AG09309 (cell line): ENCODE measurements at regions not wholly inside any gene's neighbourhood (a gene's known extent, or its start where the extent isn't known, plus 50 kb on each side); places are given as distances from the start of the nearest gene placed in this dataset.

ENCODE experiments used
- DNase-seq: peaks from one replicate; pipeline ENCODE4 v3.0.0-alpha.2; 2010; ENCODE audit warnings: low read depth
- H3K4me3 ChIP-seq: 2 replicates; pipeline ENCODE4 v1.5.1; 2011; ENCODE audit warnings: mild to moderate bottlenecking, low read depth, low read length, moderate library complexity; ENCODE audit not compliant: control insufficient read depth
- CTCF ChIP-seq: IDR thresholded peaks from 2 replicates; pipeline ENCODE4 v1.5.1; 2011; ENCODE audit warnings: mild to moderate bottlenecking, low read depth, low read length, inconsistent platforms; ENCODE audit not compliant: insufficient read depth, control insufficient read depth; ENCODE audit errors: missing control alignments

GRCh38 chr7:136342251-136342650 is 365.1 kb upstream of the MTPN start:
- TF ChIP-seq CTCF = no peak
- DNase-seq = no peak
- H3K4me3 ChIP-seq = no peak overlapping the region

- no peak for TF ChIP-seq CTCF
- H3K4me3 ChIP-seq = no peak overlapping the region
- no peak for DNase-seq
Observed at GRCh38 chr7:136339464-136339863, 362.3 kb upstream of the MTPN start.

GRCh38 chr7:136336932-136337331 is 359.8 kb upstream of the MTPN start:
- no peak for TF ChIP-seq CTCF
- H3K4me3 ChIP-seq = no peak overlapping the region
- DNase-seq = no peak

- DNase-seq = no peak
- H3K4me3 ChIP-seq = no peak overlapping the region
- no peak for TF ChIP-seq CTCF
Observed at GRCh38 chr7:136333636-136334035, 356.5 kb upstream of the MTPN start.

- no peak for DNase-seq
- no peak overlapping the region for H3K4me3 ChIP-seq
- no peak for TF ChIP-seq CTCF
Observed at GRCh38 chr7:136326045-136326609, 349.0 kb upstream of the MTPN start.

DNA sequence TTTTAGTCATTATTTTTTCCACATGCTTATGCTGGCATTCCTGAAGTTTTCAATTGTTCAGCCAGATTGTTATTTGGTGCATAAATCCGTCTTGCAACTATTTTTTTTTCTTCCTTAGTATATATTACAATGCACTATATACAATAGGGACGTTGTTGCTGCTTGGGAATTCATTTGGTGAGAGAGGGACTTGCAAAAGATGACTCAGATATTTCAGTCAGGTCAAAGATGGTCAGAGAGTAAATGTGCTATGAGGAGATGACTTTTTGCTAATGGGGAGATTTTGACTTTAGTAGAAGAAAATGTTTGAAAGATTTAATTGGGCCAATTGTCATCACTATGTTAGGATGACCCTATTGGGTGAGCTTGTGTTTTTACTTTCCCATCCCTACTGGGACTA is 348.4 kb upstream of the MTPN start:
- H3K4me3 ChIP-seq = no peak overlapping the region
- no peak for DNase-seq
- no peak for TF ChIP-seq CTCF

- no peak overlapping the region for H3K4me3 ChIP-seq
- no peak for DNase-seq
- TF ChIP-seq CTCF = no peak
Observed at GRCh38 chr7:136325027-136325426, 347.9 kb upstream of the MTPN start.
